Loucy (cell line): ENCODE measurements at regions not wholly inside any gene's neighbourhood (a gene's known extent, or its start where the extent isn't known, plus 50 kb on each side); places are given as distances from the start of the nearest gene placed in this dataset.
"Not testable (repeated sequence)": the region's sequence is repeated elsewhere in the genome, so short reads cannot be mapped to it uniquely, and the experiment has no call there.

Source experiments
- H2AFZ ChIP-seq: fragments of 200-600 bp; sonication (generic); 2 replicates; pipeline ENCODE4 v1.6.0; 2016; ENCODE audit warnings: antibody characterized with exemption, mild to moderate bottlenecking, low read length, moderate library complexity
- H3F3A ChIP-seq: fragments of 200-600 bp; 2 replicates; pipeline ENCODE4 v1.6.0; 2016; ENCODE audit warnings: antibody characterized with exemption, low read depth, mild to moderate bottlenecking
- H3K27me3 ChIP-seq: fragments of 200-600 bp; sonication (generic); 2 replicates; pipeline ENCODE4 v1.6.1; 2014; ENCODE audit warnings: low read length, mild to moderate bottlenecking; ENCODE audit not compliant: insufficient read depth, poor library complexity, severe bottlenecking
- H3K36me3 ChIP-seq: fragments of 200-600 bp; sonication (generic); 2 replicates; pipeline ENCODE4 v1.6.1; 2016; ENCODE audit warnings: low read length; ENCODE audit not compliant: insufficient read depth
- H3K4me1 ChIP-seq: fragments of 200-600 bp; sonication (generic); 2 replicates; pipeline ENCODE4 v1.5.1; 2014; ENCODE audit warnings: low read length, mild to moderate bottlenecking; ENCODE audit not compliant: insufficient read depth, poor library complexity, severe bottlenecking
- H3K4me2 ChIP-seq: fragments of 200-600 bp; sonication (generic); 2 replicates; pipeline ENCODE4 v1.6.0; 2014; ENCODE audit warnings: antibody characterized with exemption, low read length, low read depth, mild to moderate bottlenecking; ENCODE audit not compliant: poor library complexity, severe bottlenecking
- H3K4me3 ChIP-seq: fragments of 200-600 bp; sonication (generic); 2 replicates; pipeline ENCODE4 v1.5.1; 2014; ENCODE audit warnings: low read length, mild to moderate bottlenecking, mixed read lengths; ENCODE audit not compliant: poor library complexity, severe bottlenecking
- H3K79me2 ChIP-seq: fragments of 200-600 bp; sonication (generic); 2 replicates; pipeline ENCODE4 v1.6.1; 2014; ENCODE audit warnings: low read length; ENCODE audit not compliant: insufficient read depth
- H3K9ac ChIP-seq: fragments of 200-600 bp; sonication (generic); 2 replicates; pipeline ENCODE4 v1.6.0; 2014; ENCODE audit warnings: mild to moderate bottlenecking, low read depth, low read length, moderate library complexity; ENCODE audit not compliant: poor library complexity, severe bottlenecking
- H3K9me2 ChIP-seq: fragments of 200-600 bp; sonication (generic); replicated peaks from 2 replicates; pipeline ENCODE4 v1.6.1; 2016; ENCODE audit warnings: low read depth, low read length, mixed read lengths
- H3K9me3 ChIP-seq: fragments of 200-600 bp; sonication (generic); 2 replicates; pipeline ENCODE4 v1.6.1; 2014; ENCODE audit warnings: mild to moderate bottlenecking, antibody characterized with exemption, low read length, low read depth; ENCODE audit not compliant: insufficient read depth
- H4K20me1 ChIP-seq: fragments of 200-600 bp; sonication (generic); 2 replicates; pipeline ENCODE4 v1.6.0; 2014; ENCODE audit warnings: antibody characterized with exemption, low read length, mild to moderate bottlenecking; ENCODE audit not compliant: insufficient read depth, poor library complexity, severe bottlenecking
- EZH2phosphoT487 ChIP-seq: fragments of 200-600 bp; IDR thresholded peaks from 2 replicates; pipeline ENCODE4 v1.6.1; 2018; ENCODE audit warnings: antibody characterized with exemption, mild to moderate bottlenecking, moderate library complexity, borderline replicate concordance
- TF ChIP-seq, protein P1 (sequence below): fragments of 200-600 bp; sonication (generic); conservative IDR thresholded peaks from 2 replicates; pipeline ENCODE4 v1.5.1; 2014; ENCODE audit warnings: mild to moderate bottlenecking, antibody characterized with exemption, low read length

DNA sequence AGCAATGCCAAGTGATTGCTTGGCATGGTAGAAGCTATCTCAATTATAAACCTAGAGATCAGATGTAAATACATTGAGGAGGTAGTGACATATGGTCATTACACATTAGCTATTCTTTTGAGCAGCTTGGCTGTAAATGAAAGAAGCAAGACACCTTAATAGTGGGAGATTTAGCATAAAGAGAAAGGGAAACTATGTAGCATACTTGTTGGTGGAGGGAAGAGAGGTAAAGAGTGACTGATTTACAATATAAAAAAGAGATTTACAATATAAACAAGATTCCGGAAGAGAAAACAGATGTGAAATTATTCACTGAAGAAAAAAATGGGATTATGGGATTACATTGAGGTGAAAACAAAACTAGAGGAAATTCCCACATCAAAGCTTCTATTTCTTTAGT is 2009.6 kb downstream of the OLFM4 start:
- H4K20me1 ChIP-seq = no peaks in the 10 kb centered on the region
- H3K36me3 ChIP-seq = no peaks in the 10 kb centered on the region
- no peaks in the 10 kb centered on the region for H3F3A ChIP-seq
- no peaks in the 10 kb centered on the region for H3K9me2 ChIP-seq
- H3K4me1 ChIP-seq = no peaks in the 10 kb centered on the region
- no peak for TF ChIP-seq EZH2phosphoT487
- TF ChIP-seq, protein P1, sequence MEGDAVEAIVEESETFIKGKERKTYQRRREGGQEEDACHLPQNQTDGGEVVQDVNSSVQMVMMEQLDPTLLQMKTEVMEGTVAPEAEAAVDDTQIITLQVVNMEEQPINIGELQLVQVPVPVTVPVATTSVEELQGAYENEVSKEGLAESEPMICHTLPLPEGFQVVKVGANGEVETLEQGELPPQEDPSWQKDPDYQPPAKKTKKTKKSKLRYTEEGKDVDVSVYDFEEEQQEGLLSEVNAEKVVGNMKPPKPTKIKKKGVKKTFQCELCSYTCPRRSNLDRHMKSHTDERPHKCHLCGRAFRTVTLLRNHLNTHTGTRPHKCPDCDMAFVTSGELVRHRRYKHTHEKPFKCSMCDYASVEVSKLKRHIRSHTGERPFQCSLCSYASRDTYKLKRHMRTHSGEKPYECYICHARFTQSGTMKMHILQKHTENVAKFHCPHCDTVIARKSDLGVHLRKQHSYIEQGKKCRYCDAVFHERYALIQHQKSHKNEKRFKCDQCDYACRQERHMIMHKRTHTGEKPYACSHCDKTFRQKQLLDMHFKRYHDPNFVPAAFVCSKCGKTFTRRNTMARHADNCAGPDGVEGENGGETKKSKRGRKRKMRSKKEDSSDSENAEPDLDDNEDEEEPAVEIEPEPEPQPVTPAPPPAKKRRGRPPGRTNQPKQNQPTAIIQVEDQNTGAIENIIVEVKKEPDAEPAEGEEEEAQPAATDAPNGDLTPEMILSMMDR = no peak
- H3K4me2 ChIP-seq = no peak overlapping the region
- H3K27me3 ChIP-seq = no peaks in the 10 kb centered on the region
- H3K79me2 ChIP-seq = no peaks in the 10 kb centered on the region
- H3K9me3 ChIP-seq = no peaks in the 10 kb centered on the region
- H3K4me3 ChIP-seq = no peak overlapping the region
- no peak overlapping the region for H3K9ac ChIP-seq
- no peak overlapping the region for H2AFZ ChIP-seq

DNA sequence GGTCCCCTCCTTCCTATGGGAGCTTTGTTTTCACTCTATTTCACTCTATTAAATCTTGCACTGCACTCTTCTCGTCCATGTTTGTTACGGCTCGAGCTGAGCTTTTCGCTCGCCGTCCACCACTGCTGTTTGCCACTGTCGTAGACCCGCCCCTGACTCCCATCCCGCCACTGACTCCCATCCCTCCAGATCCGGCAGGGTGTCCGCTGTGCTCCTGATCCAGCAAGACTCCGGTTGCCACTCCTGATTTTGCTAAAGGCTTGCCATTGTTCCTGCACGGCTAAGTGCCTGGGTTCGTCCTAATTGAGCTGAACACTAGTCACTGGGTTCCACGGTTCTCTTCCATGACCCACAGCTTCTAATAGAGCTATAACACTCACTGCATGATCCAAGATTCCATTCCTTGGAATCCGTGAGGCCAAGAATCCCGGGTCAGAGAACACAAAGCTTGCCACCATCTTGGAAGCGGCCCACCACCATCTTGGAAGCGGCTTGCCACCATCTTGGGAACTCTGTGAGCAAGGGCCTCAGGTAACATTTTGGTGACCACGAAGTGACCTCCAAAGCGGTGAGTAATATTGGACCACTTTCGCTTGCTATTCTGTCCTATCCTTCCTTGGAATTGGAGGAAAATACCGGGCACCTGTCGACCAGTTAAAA is 2025.4 kb downstream of the OLFM4 start:
- H3K36me3 ChIP-seq, H3K4me3 ChIP-seq, H3K9ac ChIP-seq, H4K20me1 ChIP-seq, H3K4me1 ChIP-seq, H3F3A ChIP-seq, H3K9me3 ChIP-seq, H3K4me2 ChIP-seq, H2AFZ ChIP-seq, H3K9me2 ChIP-seq, H3K79me2 ChIP-seq, H3K27me3 ChIP-seq: not testable (repeated sequence)

DNA sequence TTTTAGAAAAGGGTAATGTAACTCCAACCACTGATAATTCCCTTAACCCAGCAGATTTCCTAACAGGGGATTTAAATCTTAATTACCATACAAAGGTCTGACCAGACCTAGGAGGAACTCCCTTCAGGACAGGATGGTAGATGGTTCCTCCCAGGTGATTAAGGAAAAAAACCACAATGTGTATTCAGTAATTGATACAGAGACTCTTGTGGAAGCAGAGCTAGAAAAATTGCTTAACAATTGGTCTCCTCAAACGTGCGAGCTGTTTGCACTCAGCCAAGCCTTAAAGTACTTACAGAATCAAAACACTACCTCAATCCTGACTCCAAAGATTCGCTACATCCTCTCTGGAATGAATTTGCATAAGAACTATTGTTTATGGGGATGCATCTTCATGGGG is 2027.1 kb downstream of the OLFM4 start:
- not testable (repeated sequence) for H3F3A ChIP-seq, H3K27me3 ChIP-seq, H3K4me2 ChIP-seq, H3K36me3 ChIP-seq, H3K79me2 ChIP-seq, H4K20me1 ChIP-seq, H2AFZ ChIP-seq, H3K4me3 ChIP-seq, H3K9me2 ChIP-seq, H3K9me3 ChIP-seq, H3K4me1 ChIP-seq, H3K9ac ChIP-seq

DNA sequence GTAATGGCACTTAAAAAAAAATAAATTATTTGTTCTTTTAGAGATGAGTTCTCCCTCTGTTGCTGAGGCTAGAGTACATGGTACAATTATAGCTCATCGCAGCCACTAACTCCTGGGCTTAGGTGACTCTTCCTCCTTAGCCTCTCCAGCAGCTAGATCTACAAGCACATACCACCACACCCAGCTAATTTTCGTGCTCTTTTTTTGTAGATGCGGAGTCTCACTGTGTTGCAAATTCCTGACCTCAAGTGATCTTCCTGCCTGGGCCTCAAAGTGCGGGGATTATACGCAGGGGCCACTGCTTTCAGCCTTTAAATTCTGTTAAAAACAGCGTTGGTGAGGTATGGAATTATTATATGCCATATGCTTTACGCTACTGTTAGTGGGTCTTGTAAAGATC is 2034.0 kb downstream of the OLFM4 start:
- no peaks in the 10 kb centered on the region for H3K4me1 ChIP-seq
- no peaks in the 10 kb centered on the region for H3K79me2 ChIP-seq
- no peaks in the 10 kb centered on the region for H3F3A ChIP-seq
- H3K9ac ChIP-seq = no peak overlapping the region
- no peak overlapping the region for H3K4me2 ChIP-seq
- H2AFZ ChIP-seq = no peak overlapping the region
- no peaks in the 10 kb centered on the region for H3K9me3 ChIP-seq
- no peaks in the 10 kb centered on the region for H3K9me2 ChIP-seq
- no peaks in the 10 kb centered on the region for H3K27me3 ChIP-seq
- H3K4me3 ChIP-seq = no peak overlapping the region
- H3K36me3 ChIP-seq = no peaks in the 10 kb centered on the region
- no peaks in the 10 kb centered on the region for H4K20me1 ChIP-seq
- no peak for TF ChIP-seq EZH2phosphoT487
- TF ChIP-seq, protein P1 = no peak
